ENCODE measurements at regions not wholly inside any gene's neighbourhood (a gene's known extent, or its start where the extent isn't known, plus 50 kb on each side); places are given as distances from the start of the nearest gene placed in this dataset.

DNA sequence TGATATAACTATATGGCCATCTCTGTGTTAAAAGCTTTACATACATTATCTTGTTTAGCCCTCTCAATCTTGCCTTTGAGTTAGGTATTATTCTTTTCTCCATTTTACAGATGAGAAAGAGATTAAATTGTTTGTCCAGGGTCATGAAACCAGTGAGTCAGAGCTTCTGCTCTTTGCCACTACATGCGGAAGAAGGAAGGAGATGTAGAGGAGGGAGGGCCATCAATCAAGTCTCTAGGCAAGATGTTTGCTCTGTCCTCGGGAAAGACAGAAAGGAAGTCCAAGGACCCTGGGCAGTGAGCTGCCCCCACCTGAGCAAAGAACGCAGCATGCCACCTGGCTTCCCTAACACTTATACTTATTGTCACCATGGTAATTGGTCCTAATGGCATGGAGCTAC, 133.7 kb upstream of the IL1RAPL2 start:
- DNase-seq: no peak
- Histone ChIP-seq H3K9me3 (replicated peaks) (no peaks in the 10 kb centered on the region), H3K36me3 (no peaks in the 10 kb centered on the region), H3K4me3 (no peak overlapping the region), H3K4me1 (no peaks in the 10 kb centered on the region), H3K27me3 (ENCODE audit: low read depth) (no peaks in the 10 kb centered on the region), H3K27ac (replicated peaks) (no peak overlapping the region)
- intact Hi-C loops (cut with micrococcal nuclease): no loop called here
- TF ChIP-seq, protein P1, sequence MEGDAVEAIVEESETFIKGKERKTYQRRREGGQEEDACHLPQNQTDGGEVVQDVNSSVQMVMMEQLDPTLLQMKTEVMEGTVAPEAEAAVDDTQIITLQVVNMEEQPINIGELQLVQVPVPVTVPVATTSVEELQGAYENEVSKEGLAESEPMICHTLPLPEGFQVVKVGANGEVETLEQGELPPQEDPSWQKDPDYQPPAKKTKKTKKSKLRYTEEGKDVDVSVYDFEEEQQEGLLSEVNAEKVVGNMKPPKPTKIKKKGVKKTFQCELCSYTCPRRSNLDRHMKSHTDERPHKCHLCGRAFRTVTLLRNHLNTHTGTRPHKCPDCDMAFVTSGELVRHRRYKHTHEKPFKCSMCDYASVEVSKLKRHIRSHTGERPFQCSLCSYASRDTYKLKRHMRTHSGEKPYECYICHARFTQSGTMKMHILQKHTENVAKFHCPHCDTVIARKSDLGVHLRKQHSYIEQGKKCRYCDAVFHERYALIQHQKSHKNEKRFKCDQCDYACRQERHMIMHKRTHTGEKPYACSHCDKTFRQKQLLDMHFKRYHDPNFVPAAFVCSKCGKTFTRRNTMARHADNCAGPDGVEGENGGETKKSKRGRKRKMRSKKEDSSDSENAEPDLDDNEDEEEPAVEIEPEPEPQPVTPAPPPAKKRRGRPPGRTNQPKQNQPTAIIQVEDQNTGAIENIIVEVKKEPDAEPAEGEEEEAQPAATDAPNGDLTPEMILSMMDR (IDR thresholded peaks at IDR 0.05; ENCODE audit: borderline replicate concordance): no peak

DNA sequence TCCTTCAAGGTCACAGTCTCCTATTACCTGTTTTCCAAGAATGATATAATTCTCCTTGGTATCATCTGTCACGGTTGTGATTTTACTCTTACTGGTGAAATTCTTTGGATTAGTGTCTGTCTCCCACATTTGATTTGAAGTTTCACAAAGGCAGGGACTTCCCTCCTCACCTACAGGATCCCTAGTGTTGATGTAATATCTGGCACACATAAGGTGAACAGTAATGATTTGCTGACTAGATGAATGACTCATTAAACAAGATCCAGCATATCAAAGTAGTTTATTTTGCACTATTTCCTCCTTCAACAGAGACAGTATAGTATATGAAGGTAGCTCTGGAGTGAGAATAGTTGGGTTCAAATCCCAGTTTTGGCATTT, 135.3 kb upstream of the IL1RAPL2 start:
- Histone ChIP-seq H3K36me3 (no peaks in the 10 kb centered on the region), H3K4me3 (no peak overlapping the region), H3K27me3 (ENCODE audit: low read depth) (no peaks in the 10 kb centered on the region), H3K9me3 (replicated peaks) (no peaks in the 10 kb centered on the region), H3K4me1 (no peaks in the 10 kb centered on the region), H3K27ac (replicated peaks) (no peak overlapping the region)
- TF ChIP-seq, protein P1 (IDR thresholded peaks at IDR 0.05; ENCODE audit: borderline replicate concordance): no peak
- DNase-seq: no peak
- intact Hi-C loops (cut with micrococcal nuclease): no loop called here

DNA sequence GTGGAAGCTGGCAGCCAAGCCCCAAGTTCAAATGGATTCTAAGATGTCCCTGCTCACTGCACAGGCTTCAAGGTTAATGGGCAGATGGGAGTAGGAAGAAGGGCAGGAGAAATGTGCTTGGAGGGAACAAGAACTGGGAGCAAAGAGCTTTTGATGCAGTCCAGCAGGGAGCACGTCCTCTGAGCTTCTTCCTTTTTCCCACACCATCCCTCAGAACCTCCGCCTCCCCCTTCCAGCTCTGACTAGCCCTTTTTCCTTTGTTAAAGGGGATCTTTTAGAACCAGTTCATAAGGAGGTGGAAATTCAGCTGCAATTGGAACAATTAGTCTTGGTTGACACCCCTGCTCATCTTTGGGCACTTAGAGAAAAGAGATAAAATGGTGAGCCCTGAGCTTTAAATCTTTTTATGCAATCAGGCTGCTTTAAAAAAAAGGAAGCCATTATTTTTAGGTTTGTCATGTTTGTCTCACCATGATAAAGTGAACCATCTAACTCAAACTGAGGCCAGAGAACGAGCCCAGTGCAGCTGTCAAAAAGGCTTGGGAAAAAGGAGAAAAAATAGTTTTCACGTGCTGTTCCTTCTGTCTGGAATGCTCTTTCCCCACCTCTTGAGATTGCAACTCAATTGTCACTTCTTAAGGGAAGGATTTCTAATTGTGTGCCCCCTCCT, 135.8 kb upstream of the IL1RAPL2 start:
- Histone ChIP-seq H3K27ac (replicated peaks) (no peak overlapping the region), H3K36me3 (no peaks in the 10 kb centered on the region), H3K4me3 (no peak overlapping the region), H3K4me1 (no peaks in the 10 kb centered on the region), H3K27me3 (ENCODE audit: low read depth) (no peaks in the 10 kb centered on the region), H3K9me3 (replicated peaks) (no peaks in the 10 kb centered on the region)
- intact Hi-C loops (cut with micrococcal nuclease): no loop called here
- TF ChIP-seq, protein P1 (IDR thresholded peaks at IDR 0.05; ENCODE audit: borderline replicate concordance): no peak
- no peak for DNase-seq

DNA sequence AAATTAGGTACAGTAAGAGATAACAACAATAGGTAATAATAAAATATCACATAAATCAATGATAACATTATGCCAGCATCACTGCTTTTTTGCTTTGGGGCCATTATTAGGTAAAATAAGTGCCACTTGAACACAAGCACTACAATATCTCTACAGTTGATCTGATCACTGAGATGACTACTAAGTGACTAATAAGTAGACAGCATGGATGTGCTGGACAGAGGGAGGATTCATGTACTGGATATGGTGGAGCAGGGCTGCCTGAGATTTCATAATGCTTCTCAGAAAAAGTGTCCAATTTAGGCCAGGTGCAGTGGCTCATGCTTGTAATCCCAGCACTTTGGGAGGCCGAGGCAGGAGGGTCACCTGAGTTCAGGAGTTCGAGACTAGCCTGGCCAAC, 137.8 kb upstream of the IL1RAPL2 start:
- Histone ChIP-seq H3K27ac (replicated peaks) (no peak overlapping the region), H3K27me3 (ENCODE audit: low read depth) (no peaks in the 10 kb centered on the region), H3K4me3 (no peak overlapping the region), H3K36me3 (no peaks in the 10 kb centered on the region), H3K9me3 (replicated peaks) (no peaks in the 10 kb centered on the region), H3K4me1 (no peaks in the 10 kb centered on the region)
- no peak for DNase-seq
- TF ChIP-seq, protein P1 (IDR thresholded peaks at IDR 0.05; ENCODE audit: borderline replicate concordance): no peak
- intact Hi-C loops (cut with micrococcal nuclease): no loop called here

DNA sequence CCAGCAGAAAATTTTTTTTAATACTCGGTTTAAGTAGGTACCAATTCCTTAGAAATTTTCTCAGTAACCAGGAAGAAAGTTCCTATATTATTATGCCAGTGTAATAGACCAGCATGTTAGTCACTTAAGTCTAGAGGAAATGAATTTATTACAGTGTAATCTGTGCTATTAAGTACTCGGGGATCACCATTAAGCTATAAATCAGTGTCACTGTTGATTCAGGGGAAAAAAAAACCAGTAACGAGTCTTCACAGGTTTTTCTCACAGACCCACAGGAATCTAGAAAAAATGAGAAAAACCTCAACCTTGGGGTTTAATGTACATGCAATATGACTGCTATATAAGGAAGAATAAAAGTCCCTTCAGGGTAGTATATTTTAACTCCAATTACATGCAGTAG, 138.3 kb upstream of the IL1RAPL2 start:
- H3K9me3 ChIP-seq (replicated peaks): no peaks in the 10 kb centered on the region
- H3K4me3 ChIP-seq: no peak overlapping the region
- intact Hi-C loops (cut with micrococcal nuclease): no loop called here
- H3K36me3 ChIP-seq: no peaks in the 10 kb centered on the region
- TF ChIP-seq, protein P1 (IDR thresholded peaks at IDR 0.05; ENCODE audit: borderline replicate concordance): no peak
- no peak for DNase-seq
- H3K27me3 ChIP-seq (ENCODE audit: low read depth): no peaks in the 10 kb centered on the region
- no peaks in the 10 kb centered on the region for H3K4me1 ChIP-seq
- H3K27ac ChIP-seq (replicated peaks): no peak overlapping the region
